ENCODE measurements at regions not wholly inside any gene's neighbourhood (a gene's known extent, or its start where the extent isn't known, plus 50 kb on each side); places are given as distances from the start of the nearest gene placed in this dataset.

DNA sequence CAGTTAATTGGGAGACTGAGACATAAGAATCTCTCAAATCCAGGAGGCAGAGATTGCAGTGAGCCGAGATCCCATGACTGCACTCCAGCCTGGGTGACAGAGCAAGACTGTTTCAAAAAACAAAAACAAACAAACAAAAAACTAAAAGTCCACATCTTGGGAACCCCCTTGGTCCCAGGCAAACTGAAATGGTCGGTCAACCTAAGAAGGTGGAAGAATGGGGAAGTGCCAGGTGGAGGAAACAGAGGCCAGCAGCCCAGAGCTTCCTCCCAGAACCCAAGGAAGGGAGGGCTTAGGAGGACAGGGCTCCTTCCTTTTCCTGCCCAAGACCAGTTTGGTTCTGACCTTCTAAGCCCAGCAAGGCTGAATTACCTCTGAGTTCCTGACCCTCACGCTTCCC lies 121.0 kb upstream of the FUT8 start:
- Histone ChIP-seq H3K4me3 (replicated peaks; ENCODE audit: insufficient read depth, low read length) (no peak overlapping the region), H3K27ac (replicated peaks) (no peak overlapping the region), H3K27me3 (ENCODE audit: insufficient read depth, poor library complexity, severe bottlenecking) (no peaks in the 10 kb centered on the region)
- no peak for TF ChIP-seq POLR2AphosphoS5 (IDR thresholded peaks at IDR 0.05; ENCODE audit: low read depth)
- peak; percentile 67 for TF ChIP-seq SPI1 (IDR thresholded peaks at IDR 0.05; ENCODE audit: borderline replicate concordance, low read depth)
- no peak for TF ChIP-seq CTCF (IDR thresholded peaks at IDR 0.05; ENCODE audit: insufficient read depth, low read length)
- TF ChIP-seq GABPA (IDR thresholded peaks at IDR 0.05; ENCODE audit: low read depth) = no peak
- no peak for TF ChIP-seq REST (IDR thresholded peaks at IDR 0.05; ENCODE audit: insufficient replicate concordance, low read depth)
- peak in 1 of 2 experiments; percentile 8 for DNase-seq (ENCODE audit: low read depth in 1 of 2, low spot score in 1 of 2)

DNA sequence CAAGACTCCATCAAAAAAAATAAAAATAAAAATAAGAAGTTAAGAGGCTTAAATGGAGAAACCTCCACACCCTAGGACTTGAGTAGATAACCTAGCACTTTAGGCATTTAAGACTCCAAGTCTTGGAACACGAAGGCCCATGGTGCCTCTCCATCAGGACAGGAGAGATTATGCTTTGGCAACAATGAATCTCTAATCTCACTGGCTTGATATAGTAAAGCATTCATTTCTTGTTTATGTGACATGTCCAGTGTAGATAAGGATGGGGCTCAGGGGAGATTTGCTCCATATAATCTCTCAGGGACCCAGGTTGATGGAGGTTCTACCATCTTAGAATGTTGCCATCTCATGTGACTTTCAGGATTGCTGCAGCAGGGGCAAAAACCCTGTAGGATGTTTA lies 117.7 kb upstream of the FUT8 start:
- no peak for TF ChIP-seq REST (IDR thresholded peaks at IDR 0.05; ENCODE audit: insufficient replicate concordance, low read depth)
- no peak for TF ChIP-seq SPI1 (IDR thresholded peaks at IDR 0.05; ENCODE audit: borderline replicate concordance, low read depth)
- no peak for TF ChIP-seq POLR2AphosphoS5 (IDR thresholded peaks at IDR 0.05; ENCODE audit: low read depth)
- no peak for TF ChIP-seq GABPA (IDR thresholded peaks at IDR 0.05; ENCODE audit: low read depth)
- no peak for TF ChIP-seq CTCF (IDR thresholded peaks at IDR 0.05; ENCODE audit: insufficient read depth, low read length)
- DNase-seq (ENCODE audit: low read depth in 1 of 2, low spot score in 1 of 2) = no peak
- H3K27ac ChIP-seq (replicated peaks) = no peak overlapping the region
- no peaks in the 10 kb centered on the region for H3K27me3 ChIP-seq (ENCODE audit: insufficient read depth, poor library complexity, severe bottlenecking)
- H3K4me3 ChIP-seq (replicated peaks; ENCODE audit: insufficient read depth, low read length) = no peak overlapping the region

DNA sequence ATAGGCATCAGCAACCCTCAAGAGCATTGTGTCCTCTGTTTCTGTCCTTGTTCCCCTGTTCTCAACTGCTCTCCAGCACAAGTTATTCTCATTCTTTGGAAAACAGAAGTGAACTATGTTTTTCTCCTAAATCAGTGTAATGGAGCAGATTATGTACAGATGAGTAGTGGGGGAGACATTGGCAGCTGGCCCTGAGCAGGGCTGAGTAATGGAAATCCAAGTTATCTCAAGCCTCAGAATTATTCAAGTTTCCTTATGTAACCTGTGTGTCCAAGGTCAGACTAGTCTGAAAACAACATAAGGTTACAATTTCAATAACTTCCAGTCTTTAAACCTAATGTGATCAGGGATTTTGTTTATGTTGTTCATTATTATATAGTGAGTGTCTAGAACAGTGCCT lies 116.1 kb upstream of the FUT8 start:
- TF ChIP-seq POLR2AphosphoS5 (IDR thresholded peaks at IDR 0.05; ENCODE audit: low read depth) (no peak), SPI1 (IDR thresholded peaks at IDR 0.05; ENCODE audit: borderline replicate concordance, low read depth) (no peak), REST (IDR thresholded peaks at IDR 0.05; ENCODE audit: insufficient replicate concordance, low read depth) (no peak), CTCF (IDR thresholded peaks at IDR 0.05; ENCODE audit: insufficient read depth, low read length) (no peak), GABPA (IDR thresholded peaks at IDR 0.05; ENCODE audit: low read depth) (no peak)
- H3K27ac ChIP-seq (replicated peaks) = no peak overlapping the region
- no peak for DNase-seq (ENCODE audit: low read depth in 1 of 2, low spot score in 1 of 2)
- H3K4me3 ChIP-seq (replicated peaks; ENCODE audit: insufficient read depth, low read length) = no peak overlapping the region
- H3K27me3 ChIP-seq (ENCODE audit: insufficient read depth, poor library complexity, severe bottlenecking) = no peaks in the 10 kb centered on the region

Measured in HL-60 (cell line).